HG03066 (cell line): ENCODE measurements at regions not wholly inside any gene's neighbourhood (a gene's known extent, or its start where the extent isn't known, plus 50 kb on each side); places are given as distances from the start of the nearest gene placed in this dataset.

ENCODE experiments used
- ATAC-seq: cut with Tn5 transposase; IDR thresholded peaks from one replicate; pipeline ENCODE4 v1.9.1; 2021; ENCODE audit warnings: low read depth; ENCODE audit not compliant: unreplicated experiment

DNA sequence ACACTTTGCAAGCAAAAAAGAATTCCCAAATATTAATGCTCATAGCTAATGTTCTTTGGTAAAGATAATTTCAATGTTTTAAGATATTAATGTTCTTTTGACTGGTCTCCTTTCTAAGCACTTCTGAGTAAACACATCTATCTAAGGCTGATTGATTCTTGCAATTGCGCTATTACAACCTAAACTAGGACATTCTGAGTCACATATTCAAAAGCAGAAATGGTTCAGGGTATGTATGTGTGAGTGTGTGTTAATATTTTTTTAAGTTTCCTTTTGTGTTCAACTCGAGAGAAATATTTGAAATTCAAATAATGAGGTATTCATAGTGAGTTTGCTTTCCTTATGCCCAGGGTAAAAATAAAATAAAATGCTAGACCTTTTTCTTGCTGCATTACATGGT is 203.6 kb upstream of the GRIK3 start:
- ATAC-seq: no peak

GRCh38 chr1:37238364-37239224 is 204.3 kb upstream of the GRIK3 start:
- no peak for ATAC-seq

- no peak for ATAC-seq
Observed at GRCh38 chr1:37239225-37239740, 205.0 kb upstream of the GRIK3 start.

GRCh38 chr1:37240897-37241296 is 206.6 kb upstream of the GRIK3 start:
- ATAC-seq: no peak

DNA sequence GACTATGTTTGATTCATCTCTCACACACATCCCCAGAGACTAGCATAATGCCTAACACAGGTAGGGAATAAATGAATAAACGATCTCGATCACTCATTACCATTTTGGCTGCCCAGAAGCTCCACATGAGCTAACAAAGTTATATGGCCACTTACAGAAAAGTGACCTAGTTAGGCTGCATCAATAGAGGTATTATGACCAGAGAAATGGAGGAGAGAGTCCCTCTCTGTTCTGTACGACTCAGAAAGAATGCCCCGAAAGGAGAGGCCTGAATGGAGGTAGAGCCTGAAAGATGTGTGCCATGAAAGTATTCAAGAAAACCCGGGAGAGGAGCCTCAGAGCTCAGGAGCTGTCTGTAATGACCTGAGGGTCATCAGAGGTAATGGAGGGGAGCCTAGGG is 208.2 kb upstream of the GRIK3 start:
- ATAC-seq: no peak

DNA sequence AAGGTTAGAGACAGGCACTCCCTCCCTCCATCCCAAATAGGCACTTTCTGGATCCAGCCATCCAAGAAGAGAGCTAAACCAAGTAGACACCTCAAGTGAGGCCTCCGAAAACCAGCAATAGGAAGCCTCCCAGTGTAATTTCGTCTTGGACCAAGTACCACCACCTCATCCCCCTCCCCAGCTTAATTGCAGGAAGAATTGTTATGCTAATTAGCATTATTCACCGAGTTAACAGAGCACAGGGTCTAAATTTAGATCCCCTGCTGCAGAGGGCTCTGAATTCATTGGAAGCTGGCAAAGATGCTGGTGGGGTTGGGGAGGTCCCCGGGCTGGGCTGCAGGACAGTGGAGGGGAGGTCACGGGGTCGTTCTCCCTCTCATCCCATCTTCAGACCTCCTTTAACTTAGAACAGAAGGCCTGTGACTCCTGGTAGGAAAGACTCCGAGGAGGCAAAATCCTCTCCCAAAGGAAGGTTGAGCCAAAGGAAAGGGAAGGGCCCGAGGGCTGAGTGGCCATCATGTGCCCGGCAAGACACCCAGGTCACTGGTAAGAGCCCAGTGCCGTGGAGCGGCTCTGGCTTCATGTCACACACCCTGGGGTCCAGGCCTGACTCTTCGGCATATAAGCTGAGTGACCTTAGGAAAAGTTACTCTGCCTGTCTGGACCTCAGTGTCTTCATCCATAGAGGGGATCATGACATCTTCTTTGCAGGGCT is 209.2 kb upstream of the GRIK3 start:
- no peak for ATAC-seq

DNA sequence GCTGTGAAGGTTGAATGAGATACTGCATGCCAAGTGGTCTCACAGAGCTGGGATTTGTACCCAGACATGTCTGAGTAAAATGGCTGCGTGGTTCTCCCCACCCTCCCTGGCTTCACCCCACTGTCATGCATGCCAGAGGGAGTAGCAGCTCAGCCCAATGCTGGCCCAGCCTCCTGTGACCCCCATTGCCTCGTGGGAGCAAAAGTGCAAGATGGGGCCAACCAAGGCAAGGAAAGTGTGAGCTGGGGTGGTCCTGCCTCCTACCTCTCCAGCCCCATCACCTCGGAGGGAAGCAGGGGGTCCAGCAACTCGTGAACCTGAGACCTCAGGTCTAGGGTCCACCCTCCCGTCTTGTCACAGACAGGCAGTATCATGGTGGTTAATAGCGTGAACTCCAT is 209.8 kb upstream of the GRIK3 start:
- ATAC-seq: no peak

- no peak for ATAC-seq
Observed at GRCh38 chr1:37244815-37245214, 210.5 kb upstream of the GRIK3 start.

- no peak for ATAC-seq
Observed at GRCh38 chr1:37246631-37247030, 212.3 kb upstream of the GRIK3 start.

- no peak for ATAC-seq
Observed at GRCh38 chr1:37250371-37250770, 216.1 kb upstream of the GRIK3 start.

DNA sequence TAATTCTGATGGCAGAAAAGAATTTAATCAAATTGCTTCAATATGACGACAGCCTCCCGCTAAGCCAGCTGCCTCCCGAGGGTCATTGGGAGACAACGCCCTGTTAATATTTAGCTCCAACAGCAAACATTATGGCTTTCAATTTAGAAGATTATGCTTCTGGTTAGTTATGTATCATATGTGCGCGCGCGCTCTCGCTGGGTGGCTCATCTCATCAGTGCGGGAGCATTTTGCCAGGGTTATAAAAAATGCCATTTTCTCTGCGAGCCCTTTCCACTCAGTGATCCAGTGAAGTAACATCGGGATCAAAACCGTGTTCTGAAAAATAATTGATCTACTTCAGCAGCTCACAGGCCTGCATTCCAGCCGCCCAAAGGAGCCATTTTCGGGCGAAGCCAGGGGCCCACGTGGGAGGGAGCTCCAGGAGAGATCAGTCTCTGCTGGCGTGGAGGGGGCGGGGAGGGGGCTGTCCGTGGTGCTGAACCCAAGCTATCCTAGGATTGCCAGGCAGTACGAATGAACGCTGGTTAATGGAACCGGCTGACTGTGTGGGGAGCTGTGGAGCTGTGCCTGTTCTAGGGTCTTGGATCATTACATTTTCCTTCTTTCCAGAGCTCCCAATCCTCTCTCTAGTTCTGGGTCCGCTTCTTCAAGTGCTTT is 219.1 kb upstream of the ZC3H12A start:
- no peak for ATAC-seq

- no peak for ATAC-seq
Observed at GRCh38 chr1:37255868-37256267, 218.5 kb upstream of the ZC3H12A start.

DNA sequence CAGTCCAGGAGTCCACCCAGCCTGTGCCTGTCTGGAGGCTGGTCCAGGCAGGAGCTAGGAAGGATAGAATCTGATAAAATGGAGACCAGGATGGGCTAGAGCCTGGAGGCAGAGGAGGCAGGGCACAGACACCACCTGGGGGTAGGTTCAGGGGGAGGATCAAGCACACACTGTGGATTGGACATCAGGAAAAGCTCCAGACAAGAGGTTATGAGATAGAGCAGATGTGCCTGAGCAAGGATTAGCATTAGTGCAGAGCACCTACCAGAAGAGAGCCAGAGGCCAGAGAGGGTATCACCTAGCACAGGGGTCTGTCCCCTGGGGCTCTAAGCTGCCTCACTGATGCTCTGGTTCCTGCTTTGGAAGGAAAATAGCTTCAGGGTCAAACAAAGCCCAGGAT is 216.7 kb upstream of the ZC3H12A start:
- ATAC-seq: no peak

DNA sequence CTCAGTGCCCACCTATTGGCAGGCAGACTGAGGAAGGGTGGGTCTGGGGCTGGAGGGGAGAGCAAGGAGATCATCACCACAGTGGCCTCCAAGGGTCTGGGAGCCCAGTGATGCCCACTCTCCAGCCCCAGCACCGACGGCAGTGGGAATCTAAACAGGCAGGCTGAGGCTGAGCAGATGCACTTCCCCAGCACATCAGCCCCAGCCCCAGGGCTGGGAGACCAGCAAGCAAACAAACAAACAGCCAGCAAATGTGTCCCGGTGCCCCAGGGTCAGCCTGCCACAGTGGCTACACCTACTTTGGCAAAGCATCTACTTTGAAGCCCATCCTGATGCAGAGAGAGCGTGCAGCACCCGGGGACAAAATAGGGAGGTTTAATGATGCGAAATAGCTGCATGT is 216.3 kb upstream of the ZC3H12A start:
- no peak for ATAC-seq

DNA sequence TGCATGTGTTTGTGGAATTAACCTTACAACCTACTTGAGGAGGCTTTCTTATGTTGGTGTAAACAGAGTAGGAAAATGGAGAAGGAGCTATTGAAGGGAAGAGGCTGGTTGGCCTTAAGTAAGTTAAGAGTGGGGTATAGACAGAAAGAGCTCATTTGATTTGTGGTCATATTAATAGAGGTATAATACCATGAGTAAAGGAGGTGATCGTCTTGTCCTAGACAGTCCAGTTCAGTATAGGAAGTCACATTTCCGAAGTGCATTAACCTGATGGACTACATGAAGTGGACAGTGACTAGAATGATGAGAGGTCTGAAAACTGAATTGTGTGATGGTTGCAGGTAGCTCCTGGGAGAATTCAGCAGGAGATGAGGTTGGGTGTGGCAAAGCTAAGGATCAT is 215.4 kb upstream of the ZC3H12A start:
- no peak for ATAC-seq

DNA sequence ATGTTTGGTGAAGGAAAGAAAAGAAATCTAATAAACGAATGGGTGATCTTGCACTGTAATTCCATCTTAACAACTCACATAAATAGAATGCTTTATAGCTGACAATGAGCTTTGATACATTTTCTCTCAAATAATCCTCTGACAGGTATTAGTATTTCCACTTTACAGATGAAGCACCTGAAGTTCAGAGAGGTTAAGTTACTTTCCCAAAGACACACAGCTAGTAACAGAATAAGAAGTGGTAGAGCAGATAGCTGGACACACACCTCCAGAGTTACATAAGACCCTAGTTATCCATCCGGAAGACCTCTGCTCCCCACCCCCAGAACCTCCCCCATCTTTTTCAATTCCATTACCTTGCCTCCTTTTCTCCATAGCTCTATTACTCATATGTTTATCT is 213.3 kb upstream of the ZC3H12A start:
- no peak for ATAC-seq

GRCh38 chr1:37262439-37263170 is 211.8 kb upstream of the ZC3H12A start:
- no peak for ATAC-seq

- ATAC-seq: no peak
Observed at GRCh38 chr1:37265156-37265555, 209.2 kb upstream of the ZC3H12A start.

DNA sequence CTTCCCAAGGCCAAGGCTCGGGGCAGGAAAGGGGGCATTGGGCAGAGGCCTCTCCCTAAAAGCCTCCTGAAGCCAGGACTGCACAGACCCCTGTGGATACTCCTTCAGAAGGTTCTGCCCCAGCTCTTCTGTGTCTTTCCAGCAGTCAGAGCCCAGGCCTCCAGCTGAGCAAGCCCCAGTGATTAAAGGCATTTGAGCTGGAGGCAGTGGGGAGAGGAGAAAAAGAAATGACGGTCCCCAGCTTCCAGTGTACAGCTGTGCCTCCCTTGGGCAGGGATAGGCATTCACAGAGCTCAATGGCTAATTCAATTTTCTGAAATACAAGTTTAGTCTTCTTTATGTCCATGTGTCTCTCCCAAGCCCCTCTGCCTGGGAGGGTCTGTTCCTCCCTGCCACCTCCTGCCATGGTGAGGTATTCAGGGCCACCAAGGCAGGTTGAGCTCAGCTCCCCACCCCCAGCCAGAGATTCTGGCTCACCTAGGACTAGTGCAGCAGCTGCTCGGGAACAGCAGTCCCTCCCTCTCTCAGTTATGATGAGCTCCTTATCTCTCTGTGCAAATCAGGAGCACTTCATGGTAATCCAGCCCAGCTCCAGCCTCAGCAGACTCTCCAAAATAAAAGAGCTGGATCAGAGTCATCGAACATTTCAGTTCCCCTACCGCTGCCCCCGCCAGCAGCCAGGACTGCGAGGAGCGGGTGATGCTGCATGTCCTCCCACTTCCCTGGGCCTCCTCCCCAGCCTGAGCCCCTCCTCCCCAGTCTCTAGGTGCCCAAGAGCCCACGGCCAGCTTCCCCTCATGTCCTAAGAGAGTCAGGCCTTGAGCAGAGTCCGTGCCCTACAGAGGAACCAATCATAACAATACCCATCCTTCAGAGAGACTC is 208.4 kb upstream of the ZC3H12A start:
- no peak for ATAC-seq
